ENCODE measurements at regions not wholly inside any gene's neighbourhood (a gene's known extent, or its start where the extent isn't known, plus 50 kb on each side); places are given as distances from the start of the nearest gene placed in this dataset.

DNA sequence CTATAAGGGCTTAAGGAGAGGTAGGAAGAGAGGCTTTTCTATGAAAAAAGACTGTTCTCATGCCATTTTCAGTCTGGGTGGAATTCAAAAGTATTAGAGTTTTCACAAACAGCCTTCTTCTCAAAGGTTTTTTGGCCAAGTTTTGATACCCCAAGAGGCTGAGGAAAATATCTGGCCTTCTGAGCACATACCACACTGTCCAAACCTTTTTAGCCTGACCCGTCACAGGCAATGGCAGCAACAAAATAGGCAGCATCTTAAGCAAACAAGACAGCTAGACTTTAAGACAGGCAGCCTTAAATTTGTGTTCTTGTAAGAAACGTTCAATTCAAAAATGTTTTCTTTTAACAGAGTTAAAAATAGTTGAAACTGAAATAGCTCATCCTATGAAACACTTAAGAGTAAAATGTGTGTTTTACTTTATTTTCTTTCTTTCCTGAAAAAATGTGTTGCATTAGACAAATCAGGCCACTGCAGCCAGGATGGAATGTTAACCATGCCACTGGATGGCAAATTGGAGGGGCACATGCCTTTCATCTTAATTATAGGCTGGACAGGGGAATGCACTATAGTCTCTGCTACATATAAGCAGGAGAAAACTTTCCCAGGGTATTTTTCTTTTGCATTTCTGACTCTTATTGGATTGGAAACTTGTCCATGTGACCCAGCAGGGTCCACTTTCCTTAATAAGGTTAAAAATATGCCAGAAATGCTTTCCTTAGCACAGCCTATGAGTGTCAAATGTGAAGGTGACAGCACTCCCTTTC is 315.0 kb downstream of the TGFB2 start:
- 57 to 69% methylated on average over 2 of the region's 2 CpGs for WGBS, 2 donors
- FAIRE-seq (no peak), ATAC-seq (no peak), DNase-seq (no peak)
- Histone ChIP-seq H3K36me3 (no peaks in the 10 kb centered on the region), H3K27me3 (no peaks in the 10 kb centered on the region), H3K27ac (no peak overlapping the region), H3K9me3 (no peaks in the 10 kb centered on the region), H3K4me3 (no peak overlapping the region), H3K4me1 (no peaks in the 10 kb centered on the region)
- intact Hi-C loops (cut with DNase I): no loop called here
- TF ChIP-seq CTCF (IDR thresholded peaks at IDR 0.05): no peak

GRCh38 chr1:218660678-218661053 is 315.5 kb downstream of the TGFB2 start:
- 91 to 95% methylated on average over 1 of the region's 1 CpG for WGBS, 2 donors
- no peak for FAIRE-seq

DNA sequence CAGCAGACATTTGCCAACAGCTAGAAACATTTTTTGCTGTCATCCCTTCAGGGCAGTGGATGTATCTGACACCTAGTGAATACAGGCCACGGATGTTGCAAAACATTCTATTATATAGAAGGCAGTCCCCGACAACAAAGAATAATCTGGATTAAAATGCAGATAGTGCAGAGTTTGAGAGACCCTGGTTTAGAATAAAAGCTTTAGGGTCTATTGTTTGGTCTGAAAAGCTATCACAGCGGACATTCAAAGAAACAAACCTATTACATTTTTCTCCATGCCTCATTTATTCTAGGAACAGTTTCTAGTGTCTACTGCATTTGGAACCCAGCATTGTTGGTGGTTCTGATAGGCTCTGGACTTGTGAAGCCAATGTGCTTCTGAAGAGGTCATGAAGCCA is 316.3 kb downstream of the TGFB2 start:
- H3K27ac ChIP-seq: no peak overlapping the region
- H3K27me3 ChIP-seq: no peaks in the 10 kb centered on the region
- no peak for TF ChIP-seq CTCF (IDR thresholded peaks at IDR 0.05)
- intact Hi-C loops (cut with DNase I): no loop called here
- H3K4me3 ChIP-seq: no peak overlapping the region
- H3K9me3 ChIP-seq: no peaks in the 10 kb centered on the region
- FAIRE-seq: no peak
- DNase-seq: no peak
- ATAC-seq: no peak
- H3K36me3 ChIP-seq: no peaks in the 10 kb centered on the region
- H3K4me1 ChIP-seq: no peaks in the 10 kb centered on the region
- WGBS, 2 donors: 81 to 89% methylated on average over 3 of the region's 3 CpGs

More at GRCh38 chr1:218660678-218661053, 315.5 kb downstream of the TGFB2 start:
- H3K9me3 ChIP-seq: no peaks in the 10 kb centered on the region
- ATAC-seq (no peak), DNase-seq (no peak)
- no peak overlapping the region for H3K4me3 ChIP-seq
- TF ChIP-seq CTCF (IDR thresholded peaks at IDR 0.05): no peak
- no peak overlapping the region for H3K27ac ChIP-seq
- H3K27me3 ChIP-seq: no peaks in the 10 kb centered on the region
- intact Hi-C loops (cut with DNase I): no loop called here
- H3K36me3 ChIP-seq: no peaks in the 10 kb centered on the region
- no peaks in the 10 kb centered on the region for H3K4me1 ChIP-seq

DNA sequence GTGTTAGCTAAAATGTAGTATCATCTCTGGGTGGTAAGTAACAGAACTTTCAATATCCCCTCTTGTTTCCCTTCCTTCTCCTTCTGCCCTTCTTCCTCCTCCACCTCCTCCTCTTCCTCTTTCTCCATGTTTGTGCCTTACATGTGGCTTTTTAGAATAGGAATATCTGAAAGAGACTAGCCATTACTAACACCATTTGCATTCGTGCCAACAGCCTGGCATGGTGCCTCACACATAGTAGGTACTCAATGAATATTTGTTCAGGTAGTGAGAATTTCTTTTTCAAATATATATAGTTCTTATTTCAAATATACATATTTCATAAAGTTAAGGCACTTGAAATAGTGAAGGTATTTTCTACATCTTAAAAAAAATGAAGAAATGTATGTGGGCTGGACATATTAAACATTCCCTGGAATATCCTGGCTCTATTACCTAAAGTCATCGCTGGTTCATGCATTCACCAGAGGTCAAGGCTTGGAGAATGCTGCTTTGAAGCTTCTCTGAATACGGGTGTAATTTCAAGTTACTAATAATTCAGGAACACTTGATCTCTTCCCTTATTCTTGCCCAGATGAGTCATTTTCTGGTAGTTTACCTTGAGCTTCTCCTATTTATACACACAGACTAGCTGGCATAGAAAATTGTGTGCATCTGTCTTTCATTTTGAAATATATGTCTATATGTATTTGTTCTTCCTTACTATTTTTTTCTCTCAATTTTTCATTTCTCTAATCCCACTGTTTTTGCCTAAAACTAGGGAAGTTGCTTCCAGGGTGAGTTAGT is 319.4 kb downstream of the TGFB2 start:
- no peak for DNase-seq
- Histone ChIP-seq H3K36me3 (no peaks in the 10 kb centered on the region), H3K4me1 (no peaks in the 10 kb centered on the region), H3K4me3 (no peak overlapping the region), H3K27ac (no peak overlapping the region), H3K9me3 (no peaks in the 10 kb centered on the region), H3K27me3 (no peaks in the 10 kb centered on the region)
- no peak for FAIRE-seq
- no peak for ATAC-seq
- no peak for TF ChIP-seq CTCF (IDR thresholded peaks at IDR 0.05)
- WGBS, 2 donors: 67 to 83% methylated on average over 3 of the region's 3 CpGs
- intact Hi-C loops (cut with DNase I): no loop called here

- DNase-seq (no peak), ATAC-seq (peak in 2 of 4 donors; percentile 55 to 65), FAIRE-seq (no peak)
- no peak for TF ChIP-seq CTCF (IDR thresholded peaks at IDR 0.05)
- H3K4me1 ChIP-seq: no peaks in the 10 kb centered on the region
- intact Hi-C loops (cut with DNase I): no loop called here
- H3K27me3 ChIP-seq: no peaks in the 10 kb centered on the region
- no peaks in the 10 kb centered on the region for H3K9me3 ChIP-seq
- no peak overlapping the region for H3K27ac ChIP-seq
- 56 to 66% methylated on average over 4 of the region's 4 CpGs for WGBS, 2 donors
- H3K36me3 ChIP-seq: no peaks in the 10 kb centered on the region
- H3K4me3 ChIP-seq: no peak overlapping the region
Measured at GRCh38 chr1:218665221-218665620, 320.1 kb downstream of the TGFB2 start.

Data from pancreas (tissue), 10 donors.